MM.1S (cell line): ENCODE measurements at regions not wholly inside any gene's neighbourhood (a gene's known extent, or its start where the extent isn't known, plus 50 kb on each side); places are given as distances from the start of the nearest gene placed in this dataset.
"Not testable (repeated sequence)": the region's sequence is repeated elsewhere in the genome, so short reads cannot be mapped to it uniquely, and the experiment has no call there.

Experiments
- DNase-seq: peaks from one replicate; pipeline ENCODE4 v3.0.0-alpha.2; 2015
- H2AFZ ChIP-seq: fragments of 300-600 bp; sonication (generic); 2 replicates; pipeline ENCODE4 v1.6.0; 2016; ENCODE audit warnings: antibody characterized with exemption, low read length
- H3F3A ChIP-seq: fragments of 300-600 bp; sonication (generic); 2 replicates; pipeline ENCODE4 v1.6.1; 2016; ENCODE audit warnings: mild to moderate bottlenecking, antibody characterized with exemption, low read length, moderate library complexity, mixed read lengths; ENCODE audit not compliant: insufficient read depth
- H3K27ac ChIP-seq: fragments of 300-600 bp; sonication (generic); 2 replicates; pipeline ENCODE4 v1.5.1; 2016; ENCODE audit warnings: mild to moderate bottlenecking, low read length
- H3K27me3 ChIP-seq: fragments of 300-600 bp; sonication (generic); replicated peaks from 2 replicates; pipeline ENCODE4 v1.6.0; 2016; ENCODE audit warnings: low read length; ENCODE audit not compliant: insufficient read depth
- H3K36me3 ChIP-seq: fragments of 300-600 bp; sonication (generic); replicated peaks from 2 replicates; pipeline ENCODE4 v1.6.1; 2016; ENCODE audit warnings: mild to moderate bottlenecking, low read length, mixed read lengths; ENCODE audit not compliant: insufficient read depth
- H3K4me1 ChIP-seq: fragments of 300-600 bp; sonication (generic); 2 replicates; pipeline ENCODE4 v1.6.1; 2016; ENCODE audit warnings: low read length, mixed read lengths
- H3K4me2 ChIP-seq: fragments of 300-600 bp; sonication (generic); 2 replicates; pipeline ENCODE4 v1.6.0; 2016; ENCODE audit warnings: low read depth, low read length
- H3K4me3 ChIP-seq: fragments of 300-600 bp; sonication (generic); 2 replicates; pipeline ENCODE4 v1.5.1; 2016; ENCODE audit warnings: low read length, mixed read lengths
- H3K79me2 ChIP-seq: fragments of 300-600 bp; sonication (generic); 2 replicates; pipeline ENCODE4 v1.6.1; 2016; ENCODE audit warnings: mixed run types, low read length, mixed read lengths
- H3K9ac ChIP-seq: fragments of 300-600 bp; sonication (generic); 2 replicates; pipeline ENCODE4 v1.6.1; 2016; ENCODE audit warnings: low read length, mixed read lengths
- H3K9me2 ChIP-seq: fragments of 300-600 bp; sonication (generic); replicated peaks from 2 replicates; pipeline ENCODE4 v1.6.1; 2016; ENCODE audit warnings: mild to moderate bottlenecking, low read length, mixed read lengths; ENCODE audit not compliant: insufficient read depth
- H3K9me3 ChIP-seq: fragments of 300-600 bp; sonication (generic); replicated peaks from 2 replicates; pipeline ENCODE4 v1.6.1; 2016; ENCODE audit warnings: mild to moderate bottlenecking, low read length, mixed read lengths; ENCODE audit not compliant: insufficient read depth
- H4K20me1 ChIP-seq: fragments of 300-600 bp; sonication (generic); 2 replicates; pipeline ENCODE4 v1.6.1; 2016; ENCODE audit warnings: mild to moderate bottlenecking, low read length, moderate library complexity, mixed read lengths; ENCODE audit not compliant: insufficient read depth
- EZH2 ChIP-seq: fragments of 300-600 bp; sonication (generic); optimal IDR thresholded peaks from 2 replicates; pipeline ENCODE3; 2017; ENCODE audit warnings: low read depth, mild to moderate bottlenecking, antibody characterized with exemption, low read length, mixed read lengths
- EZH2phosphoT487 ChIP-seq: fragments of 300-600 bp; sonication (generic); IDR thresholded peaks from 2 replicates; pipeline ENCODE4 v1.6.1; 2018; ENCODE audit warnings: antibody characterized with exemption, low read length
- TF ChIP-seq, protein P1 (sequence below): fragments of 300-600 bp; sonication (generic); IDR thresholded peaks from 2 replicates; pipeline ENCODE4 v1.5.1; 2016; ENCODE audit warnings: antibody characterized with exemption, low read length, mixed read lengths

DNA sequence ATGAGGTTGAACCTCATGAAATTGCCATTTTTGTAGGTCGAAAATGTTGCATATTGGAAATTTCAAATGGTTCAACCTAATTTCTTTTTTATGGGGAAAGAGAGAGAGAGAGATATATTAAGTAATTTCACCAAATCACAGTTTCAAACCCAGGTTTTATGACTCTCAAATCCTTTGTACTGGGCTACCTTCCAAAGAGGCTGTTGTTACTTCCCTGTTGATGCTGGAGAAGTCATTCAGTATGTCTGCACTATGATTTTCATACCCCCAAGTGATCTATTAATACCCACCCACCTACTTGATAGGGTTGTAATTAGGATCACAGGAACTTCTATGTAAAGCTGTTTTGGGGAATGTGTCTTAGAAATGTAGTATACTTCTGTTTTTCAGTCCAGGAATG is 109.9 kb downstream of the ZNF330 start:
- Histone ChIP-seq H4K20me1 (no peaks in the 10 kb centered on the region; the same call in 1 of the 2 replicates), H3F3A (no peaks in the 10 kb centered on the region), H3K27me3 (no peaks in the 10 kb centered on the region), H2AFZ (no peak overlapping the region), H3K79me2 (no peaks in the 10 kb centered on the region), H3K36me3 (no peaks in the 10 kb centered on the region), H3K9ac (no peak overlapping the region), H3K9me3 (no peaks in the 10 kb centered on the region), H3K4me3 (no peak overlapping the region), H3K4me1 (no peaks in the 10 kb centered on the region), H3K4me2 (no peak overlapping the region), H3K9me2 (no peaks in the 10 kb centered on the region), H3K27ac (no peak overlapping the region)
- no peak for TF ChIP-seq EZH2phosphoT487
- TF ChIP-seq, protein P1, sequence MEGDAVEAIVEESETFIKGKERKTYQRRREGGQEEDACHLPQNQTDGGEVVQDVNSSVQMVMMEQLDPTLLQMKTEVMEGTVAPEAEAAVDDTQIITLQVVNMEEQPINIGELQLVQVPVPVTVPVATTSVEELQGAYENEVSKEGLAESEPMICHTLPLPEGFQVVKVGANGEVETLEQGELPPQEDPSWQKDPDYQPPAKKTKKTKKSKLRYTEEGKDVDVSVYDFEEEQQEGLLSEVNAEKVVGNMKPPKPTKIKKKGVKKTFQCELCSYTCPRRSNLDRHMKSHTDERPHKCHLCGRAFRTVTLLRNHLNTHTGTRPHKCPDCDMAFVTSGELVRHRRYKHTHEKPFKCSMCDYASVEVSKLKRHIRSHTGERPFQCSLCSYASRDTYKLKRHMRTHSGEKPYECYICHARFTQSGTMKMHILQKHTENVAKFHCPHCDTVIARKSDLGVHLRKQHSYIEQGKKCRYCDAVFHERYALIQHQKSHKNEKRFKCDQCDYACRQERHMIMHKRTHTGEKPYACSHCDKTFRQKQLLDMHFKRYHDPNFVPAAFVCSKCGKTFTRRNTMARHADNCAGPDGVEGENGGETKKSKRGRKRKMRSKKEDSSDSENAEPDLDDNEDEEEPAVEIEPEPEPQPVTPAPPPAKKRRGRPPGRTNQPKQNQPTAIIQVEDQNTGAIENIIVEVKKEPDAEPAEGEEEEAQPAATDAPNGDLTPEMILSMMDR, result no peak
- no peak for TF ChIP-seq EZH2
- no peak for DNase-seq

DNA sequence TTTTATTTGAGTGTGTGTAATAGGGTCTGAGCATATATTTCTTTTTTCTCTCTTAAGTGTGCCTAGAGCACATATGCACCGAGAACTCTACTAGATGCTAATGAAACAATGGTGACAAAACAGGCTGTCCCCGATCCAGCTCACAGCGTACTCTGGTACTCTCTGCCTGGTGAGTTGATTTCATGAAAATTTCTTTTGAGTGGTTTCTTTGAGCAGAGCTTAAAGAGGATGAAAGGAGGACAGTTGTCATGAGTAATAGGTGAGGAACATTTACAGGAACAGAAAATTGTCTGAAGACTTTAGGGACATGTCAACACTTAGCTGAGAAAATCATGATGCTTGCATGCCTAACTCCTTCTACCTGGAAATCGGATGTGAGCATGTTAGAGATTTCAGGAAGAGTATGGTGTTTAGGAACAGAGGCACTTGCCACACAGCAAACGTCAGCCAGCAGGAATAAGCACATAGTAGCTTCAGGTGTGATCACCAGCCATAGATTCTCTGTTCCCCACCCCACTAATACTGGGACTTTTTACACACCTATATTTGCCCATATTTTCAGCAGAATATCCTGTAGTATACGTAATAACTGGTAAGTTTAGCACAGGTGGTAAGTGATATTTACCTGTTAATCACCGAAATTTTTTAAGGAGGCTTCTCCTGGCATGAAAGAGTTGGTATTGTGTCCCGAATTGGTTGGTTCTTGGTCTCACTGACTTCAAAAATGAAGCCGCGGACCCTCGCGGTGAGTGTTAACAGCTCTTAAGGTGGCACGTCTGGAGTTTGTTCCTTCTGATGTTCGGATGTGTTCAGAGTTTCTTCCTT is 111.1 kb downstream of the ZNF330 start:
- no peak overlapping the region for H3K4me3 ChIP-seq
- H4K20me1 ChIP-seq, result no peaks in the 10 kb centered on the region; the same call in 1 of the 2 replicates
- no peaks in the 10 kb centered on the region for H3K79me2 ChIP-seq
- H2AFZ ChIP-seq, result no peak overlapping the region
- H3F3A ChIP-seq, result no peaks in the 10 kb centered on the region
- no peak for TF ChIP-seq EZH2phosphoT487
- TF ChIP-seq, protein P1, result no peak
- TF ChIP-seq EZH2, result no peak
- H3K36me3 ChIP-seq, result no peaks in the 10 kb centered on the region
- H3K4me2 ChIP-seq, result no peak overlapping the region
- peaks cover 6% of the 10 kb centered on the region; the same call in 1 of the 2 replicates for H3K4me1 ChIP-seq
- no peak overlapping the region for H3K9ac ChIP-seq
- no peak for DNase-seq
- no peaks in the 10 kb centered on the region for H3K9me3 ChIP-seq
- H3K27ac ChIP-seq, result no peak overlapping the region
- no peaks in the 10 kb centered on the region for H3K9me2 ChIP-seq
- H3K27me3 ChIP-seq, result no peaks in the 10 kb centered on the region

- not testable (repeated sequence) for H3K9me2 ChIP-seq, H3K4me3 ChIP-seq, H3K4me2 ChIP-seq, H2AFZ ChIP-seq, H4K20me1 ChIP-seq, H3K36me3 ChIP-seq, H3K27ac ChIP-seq, H3K9ac ChIP-seq, H3K4me1 ChIP-seq, H3K27me3 ChIP-seq, H3F3A ChIP-seq, H3K79me2 ChIP-seq, DNase-seq, H3K9me3 ChIP-seq
Observed at GRCh38 chr4:141332359-141333181, 111.9 kb downstream of the ZNF330 start.

DNA sequence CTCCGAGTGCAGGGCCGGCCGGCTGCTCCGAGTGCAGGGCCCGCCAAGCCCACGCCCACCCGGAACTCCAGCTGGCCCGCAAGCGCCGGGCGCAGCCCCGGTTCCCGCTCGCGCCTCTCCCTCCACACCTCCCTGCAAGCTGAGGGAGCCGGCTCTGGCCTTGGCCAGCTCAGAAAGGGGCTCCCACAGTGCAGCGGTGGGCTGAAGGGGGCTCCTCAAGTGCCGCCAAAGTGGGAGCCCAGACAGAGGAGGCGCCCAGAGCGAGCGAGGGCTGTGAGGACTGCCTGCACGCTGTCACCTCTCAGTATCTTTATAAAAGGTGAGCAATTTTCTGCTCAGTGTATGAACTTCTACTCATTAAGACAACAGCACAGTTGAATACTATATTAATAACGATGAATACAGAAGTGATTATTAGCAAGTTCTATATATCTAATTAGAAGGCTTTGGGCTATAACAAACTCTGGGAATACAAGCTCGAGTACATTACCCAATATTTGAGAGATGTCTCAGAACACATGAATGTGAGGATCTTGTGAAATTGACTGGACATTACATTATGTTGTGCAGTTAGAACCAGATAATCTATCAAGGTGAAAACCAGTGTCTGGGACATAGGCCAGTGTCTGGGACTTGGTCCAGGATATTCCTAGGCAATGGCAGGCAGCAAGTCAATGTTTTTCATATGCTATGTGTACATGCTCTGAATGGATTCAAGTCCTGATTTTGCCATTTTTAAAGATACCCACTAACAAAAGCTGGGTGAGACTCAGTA is 112.9 kb downstream of the ZNF330 start:
- H3K4me3 ChIP-seq, H3K4me2 ChIP-seq, DNase-seq, H3K36me3 ChIP-seq, H3K79me2 ChIP-seq, H3K9me2 ChIP-seq, H4K20me1 ChIP-seq, H3K27me3 ChIP-seq, H3K9ac ChIP-seq, H3K9me3 ChIP-seq, H3K4me1 ChIP-seq, H3K27ac ChIP-seq, H2AFZ ChIP-seq, H3F3A ChIP-seq: not testable (repeated sequence)
